GM12873 (cell line): ENCODE measurements at regions not wholly inside any gene's neighbourhood (a gene's known extent, or its start where the extent isn't known, plus 50 kb on each side); places are given as distances from the start of the nearest gene placed in this dataset.

ENCODE experiments used
- TF ChIP-seq, protein P1 (sequence below): IDR thresholded peaks from 2 replicates; pipeline ENCODE4 v1.5.1; 2012; ENCODE audit warnings: low read depth, mild to moderate bottlenecking, moderate library complexity, low read length, control low read depth; ENCODE audit not compliant: insufficient read depth; ENCODE audit errors: missing control alignments

DNA sequence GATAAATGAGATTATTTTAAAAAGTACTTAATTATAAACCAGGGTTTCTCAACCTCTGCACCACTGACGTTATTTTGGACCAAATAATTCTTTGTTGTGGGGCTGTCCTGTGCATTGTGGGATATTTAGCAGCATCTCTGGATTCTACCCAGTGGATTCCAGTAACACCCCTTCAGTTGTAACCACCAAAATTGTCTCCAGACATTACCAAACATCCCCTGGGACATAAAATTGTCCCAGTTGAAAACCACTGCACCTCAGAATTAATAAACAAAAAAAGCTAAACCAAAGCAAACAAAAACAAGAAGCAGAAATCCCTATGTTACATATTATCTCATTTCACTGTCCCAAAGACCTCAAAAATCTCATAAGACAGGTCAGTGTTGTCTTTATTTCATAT lies 54.2 kb upstream of the GIMD1 start:
- TF ChIP-seq, protein P1, sequence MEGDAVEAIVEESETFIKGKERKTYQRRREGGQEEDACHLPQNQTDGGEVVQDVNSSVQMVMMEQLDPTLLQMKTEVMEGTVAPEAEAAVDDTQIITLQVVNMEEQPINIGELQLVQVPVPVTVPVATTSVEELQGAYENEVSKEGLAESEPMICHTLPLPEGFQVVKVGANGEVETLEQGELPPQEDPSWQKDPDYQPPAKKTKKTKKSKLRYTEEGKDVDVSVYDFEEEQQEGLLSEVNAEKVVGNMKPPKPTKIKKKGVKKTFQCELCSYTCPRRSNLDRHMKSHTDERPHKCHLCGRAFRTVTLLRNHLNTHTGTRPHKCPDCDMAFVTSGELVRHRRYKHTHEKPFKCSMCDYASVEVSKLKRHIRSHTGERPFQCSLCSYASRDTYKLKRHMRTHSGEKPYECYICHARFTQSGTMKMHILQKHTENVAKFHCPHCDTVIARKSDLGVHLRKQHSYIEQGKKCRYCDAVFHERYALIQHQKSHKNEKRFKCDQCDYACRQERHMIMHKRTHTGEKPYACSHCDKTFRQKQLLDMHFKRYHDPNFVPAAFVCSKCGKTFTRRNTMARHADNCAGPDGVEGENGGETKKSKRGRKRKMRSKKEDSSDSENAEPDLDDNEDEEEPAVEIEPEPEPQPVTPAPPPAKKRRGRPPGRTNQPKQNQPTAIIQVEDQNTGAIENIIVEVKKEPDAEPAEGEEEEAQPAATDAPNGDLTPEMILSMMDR: no peak

DNA sequence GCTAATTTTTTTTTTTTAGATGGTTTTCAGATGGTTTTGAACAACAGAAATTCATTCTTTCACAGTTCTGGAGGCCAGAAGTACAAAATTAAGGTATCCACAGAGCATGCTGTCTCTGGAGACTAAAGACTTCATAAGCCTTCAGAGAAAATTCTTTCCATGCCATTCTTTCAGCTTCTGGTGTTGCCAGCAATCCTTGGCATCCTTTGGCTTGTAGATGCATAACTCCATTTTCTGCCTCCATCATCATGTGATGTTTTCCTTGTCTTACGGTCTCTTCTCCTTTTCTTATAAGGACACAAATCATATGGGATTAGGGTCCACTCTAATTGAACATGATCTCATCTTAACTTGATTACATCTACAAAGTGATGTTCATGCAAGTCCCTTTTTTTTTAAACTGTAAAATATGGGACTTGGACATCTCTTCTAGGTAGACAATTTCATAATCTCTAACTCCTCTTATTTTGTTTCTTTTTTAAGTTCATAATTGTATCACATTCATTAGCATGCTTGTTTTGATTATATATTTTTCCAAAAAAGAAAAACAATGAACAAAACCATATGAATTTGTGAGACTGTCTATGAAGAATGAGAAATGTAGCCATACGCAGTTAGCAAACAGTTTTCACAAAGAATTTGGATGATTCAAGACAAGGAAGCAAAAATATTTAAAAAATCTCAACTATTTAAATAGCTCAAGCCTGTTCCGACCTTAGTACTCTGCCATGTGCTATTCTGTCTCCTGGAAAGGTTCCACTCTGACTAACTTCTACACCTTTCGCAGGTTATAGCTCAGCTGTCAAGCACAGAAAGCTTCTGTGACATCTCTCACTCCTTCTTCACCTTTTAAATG lies 53.1 kb upstream of the GIMD1 start:
- TF ChIP-seq, protein P1: no peak

DNA sequence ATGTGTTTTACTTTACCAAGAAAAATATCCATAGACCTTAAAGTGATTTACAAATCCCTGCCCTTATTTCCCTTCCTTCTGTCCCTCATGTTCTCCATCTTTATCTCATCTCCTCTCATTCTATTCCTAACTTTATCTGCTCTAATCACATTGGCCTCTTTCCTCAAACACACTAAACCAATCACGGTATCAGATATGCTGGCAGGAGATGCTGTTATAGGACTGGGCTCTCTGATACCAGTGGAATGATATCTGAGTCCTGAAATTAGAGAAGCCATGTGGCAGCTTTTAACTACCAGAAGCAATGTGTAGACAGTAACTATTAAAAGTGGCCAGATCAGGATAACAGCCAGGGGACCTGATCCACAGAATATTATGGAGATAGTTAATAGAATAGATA lies 49.9 kb upstream of the GIMD1 start:
- TF ChIP-seq, protein P1: no peak
